RWPE1 (cell line): ENCODE measurements at regions not wholly inside any gene's neighbourhood (a gene's known extent, or its start where the extent isn't known, plus 50 kb on each side); places are given as distances from the start of the nearest gene placed in this dataset.
"Not testable (repeated sequence)": the region's sequence is repeated elsewhere in the genome, so short reads cannot be mapped to it uniquely, and the experiment has no call there.

Experiments used
- CTCF ChIA-PET: fragments of 350-600 bp; sonication (Branson Sonifier 250); formaldehyde crosslinking; extraction: SDS; loops from one replicate; lab custom pipeline; 2021; lab: Yijun Ruan, JAX
- POLR2A ChIA-PET: fragments of 400-600 bp; formaldehyde crosslinking; extraction: SDS; loops from one replicate; lab custom pipeline; 2020; ENCODE audit warnings: antibody characterized with exemption; ENCODE audit not compliant: low non-redundant PET; lab: Yijun Ruan, JAX
- DNase-seq: peaks from one replicate; pipeline ENCODE4 v3.0.0; 2012; ENCODE audit warnings: low spot score
- H3K27ac ChIP-seq: fragments of 450-650 bp; 2 replicates; pipeline ENCODE4 v1.5.1; 2017
- CTCF ChIP-seq: fragments of 450-650 bp; conservative IDR thresholded peaks from 2 replicates; pipeline ENCODE4 v1.5.1; 2017; ENCODE audit warnings: low read depth, mild to moderate bottlenecking

GRCh38 chr19:29880498-29881081, 61.4 kb upstream of the URI1 start:
- DNase-seq, result no peak
- no peak for TF ChIP-seq CTCF
- ChIA-PET POLR2A (interaction anchor here (0.6 kb wide), 1 partner anchor 715 kb away, joined by 3 read pairs; no protein-coding TSS in a partner anchor), CTCF (interaction anchor here (0.7 kb wide), 1 partner anchor 1586 kb away, joined by 3 read pairs; no protein-coding TSS in a partner anchor)
- no peak overlapping the region for H3K27ac ChIP-seq

DNA sequence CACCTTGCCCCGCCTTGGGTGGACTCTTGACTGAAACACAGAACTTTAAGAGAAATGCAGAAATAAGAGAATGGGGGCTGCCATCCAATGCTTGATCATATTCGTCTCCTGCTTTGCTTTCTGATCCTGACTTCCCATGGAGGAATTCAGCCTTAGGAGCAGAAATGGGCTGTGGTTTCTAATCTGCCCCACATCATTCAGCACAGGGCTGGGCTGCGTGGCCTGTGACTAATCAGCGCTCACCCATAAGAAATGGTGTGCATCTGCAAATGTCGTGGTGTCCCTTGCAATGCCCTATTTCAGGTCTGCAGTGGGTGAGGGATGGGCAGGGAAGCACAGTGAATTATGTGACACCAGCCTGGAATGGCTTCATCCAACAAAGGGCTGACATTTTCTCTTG, 60.7 kb upstream of the URI1 start:
- DNase-seq, result no peak
- H3K27ac ChIP-seq, result no peak overlapping the region
- TF ChIP-seq CTCF, result no peak
- CTCF ChIA-PET, result no interaction called here
- POLR2A ChIA-PET, result no interaction called here

GRCh38 chr19:29882719-29883105, 59.3 kb upstream of the URI1 start:
- no peak overlapping the region for H3K27ac ChIP-seq
- ChIA-PET CTCF (interaction anchor here (0.6 kb wide), 1 partner anchor 38 kb away, joined by 3 read pairs; no protein-coding TSS in a partner anchor), POLR2A (no interaction called here)
- TF ChIP-seq CTCF, result no peak
- DNase-seq, result no peak

GRCh38 chr19:29884044-29884443, 58.0 kb upstream of the URI1 start:
- ChIA-PET POLR2A (no interaction called here), CTCF (no interaction called here)
- no peak overlapping the region for H3K27ac ChIP-seq
- no peak for DNase-seq
- TF ChIP-seq CTCF, result no peak

DNA sequence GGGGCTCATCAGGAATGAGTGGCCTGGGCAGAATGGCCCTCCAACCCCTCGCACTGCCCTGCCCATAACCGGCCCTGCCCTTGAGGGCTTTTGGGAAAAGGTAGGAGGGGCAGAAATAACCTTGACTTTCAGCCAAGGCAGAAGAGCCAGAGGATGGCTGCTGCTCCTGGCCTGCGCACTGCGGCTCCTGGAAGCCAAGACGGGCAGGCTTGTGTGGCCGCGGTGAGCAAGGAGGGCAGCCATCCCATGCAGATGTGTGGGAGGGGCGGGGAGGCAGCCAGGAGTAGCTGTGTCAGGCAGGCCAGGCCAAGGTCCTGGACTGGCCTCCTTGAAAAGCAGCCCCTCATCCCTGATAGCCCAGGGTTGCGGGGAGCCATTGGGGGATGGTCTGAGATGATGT, 57.6 kb upstream of the URI1 start:
- ChIA-PET POLR2A (no interaction called here), CTCF (interaction anchor here (0.6 kb wide), 1 partner anchor 13 kb away, joined by 3 read pairs; no protein-coding TSS in a partner anchor)
- no peak overlapping the region for H3K27ac ChIP-seq
- TF ChIP-seq CTCF, result no peak
- no peak for DNase-seq

DNA sequence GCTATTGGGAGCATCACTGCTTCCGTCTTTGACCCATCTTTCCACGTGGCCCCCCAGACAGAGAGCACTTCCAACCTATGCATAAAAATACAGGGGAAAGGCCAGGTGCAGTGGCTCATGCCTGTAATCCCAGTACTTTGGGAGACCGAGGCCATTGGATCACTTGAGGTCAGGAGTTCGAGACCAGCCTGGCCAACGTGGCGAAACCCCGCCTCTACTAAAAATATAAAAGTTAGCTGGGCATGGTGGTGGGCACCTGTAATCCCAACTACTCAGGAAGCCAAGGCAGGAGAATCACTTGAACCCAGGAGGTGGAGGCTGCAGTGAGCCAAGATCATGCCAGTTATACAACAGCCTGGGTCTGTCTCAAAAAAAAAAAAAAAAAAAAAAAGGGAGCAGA, 55.9 kb upstream of the URI1 start:
- DNase-seq, POLR2A ChIA-PET, H3K27ac ChIP-seq: not testable (repeated sequence)
- CTCF ChIA-PET, result interaction anchor here (0.6 to 1.0 kb wide), 2 partner anchors 10 to 126 kb away, joined by 3 to 5 read pairs; no protein-coding TSS in a partner anchor

- DNase-seq, result no peak
- POLR2A ChIA-PET, result no interaction called here
- no peak for TF ChIP-seq CTCF
- H3K27ac ChIP-seq, result no peak overlapping the region
- CTCF ChIA-PET, result interaction anchor here (0.6 kb wide), 1 partner anchor 126 kb away, joined by 5 read pairs; no protein-coding TSS in a partner anchor
These were observed 55.5 kb upstream of the URI1 start for GRCh38 chr19:29886586-29886985.
